ENCODE measurements at regions not wholly inside any gene's neighbourhood (a gene's known extent, or its start where the extent isn't known, plus 50 kb on each side); places are given as distances from the start of the nearest gene placed in this dataset.

- no peak overlapping the region for H3K4me3 Mint-ChIP-seq
- no peak overlapping the region for H3K27ac Mint-ChIP-seq
- H3K4me1 Mint-ChIP-seq = peaks cover 12% of the 10 kb centered on the region
- H3K36me3 Mint-ChIP-seq = no peaks in the 10 kb centered on the region
- DNase-seq (ENCODE audit: low spot score in 2 of 2, unreplicated experiment in 2 of 2) = no peak
- no peaks in the 10 kb centered on the region for H3K9me3 Mint-ChIP-seq
- H3K27me3 Mint-ChIP-seq (ENCODE audit: low read depth) = no peaks in the 10 kb centered on the region
- TF ChIP-seq, protein P1, sequence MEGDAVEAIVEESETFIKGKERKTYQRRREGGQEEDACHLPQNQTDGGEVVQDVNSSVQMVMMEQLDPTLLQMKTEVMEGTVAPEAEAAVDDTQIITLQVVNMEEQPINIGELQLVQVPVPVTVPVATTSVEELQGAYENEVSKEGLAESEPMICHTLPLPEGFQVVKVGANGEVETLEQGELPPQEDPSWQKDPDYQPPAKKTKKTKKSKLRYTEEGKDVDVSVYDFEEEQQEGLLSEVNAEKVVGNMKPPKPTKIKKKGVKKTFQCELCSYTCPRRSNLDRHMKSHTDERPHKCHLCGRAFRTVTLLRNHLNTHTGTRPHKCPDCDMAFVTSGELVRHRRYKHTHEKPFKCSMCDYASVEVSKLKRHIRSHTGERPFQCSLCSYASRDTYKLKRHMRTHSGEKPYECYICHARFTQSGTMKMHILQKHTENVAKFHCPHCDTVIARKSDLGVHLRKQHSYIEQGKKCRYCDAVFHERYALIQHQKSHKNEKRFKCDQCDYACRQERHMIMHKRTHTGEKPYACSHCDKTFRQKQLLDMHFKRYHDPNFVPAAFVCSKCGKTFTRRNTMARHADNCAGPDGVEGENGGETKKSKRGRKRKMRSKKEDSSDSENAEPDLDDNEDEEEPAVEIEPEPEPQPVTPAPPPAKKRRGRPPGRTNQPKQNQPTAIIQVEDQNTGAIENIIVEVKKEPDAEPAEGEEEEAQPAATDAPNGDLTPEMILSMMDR (IDR thresholded peaks at IDR 0.05; ENCODE audit: unreplicated experiment) = no peak
These were observed 258.3 kb downstream of the TOMM20 start for GRCh38 chr1:234870020-234870981.

- no peaks in the 10 kb centered on the region for H3K27me3 Mint-ChIP-seq (ENCODE audit: low read depth)
- H3K9me3 Mint-ChIP-seq = no peaks in the 10 kb centered on the region
- no peaks in the 10 kb centered on the region for H3K36me3 Mint-ChIP-seq
- no peak overlapping the region for H3K27ac Mint-ChIP-seq
- TF ChIP-seq, protein P1 (IDR thresholded peaks at IDR 0.05; ENCODE audit: unreplicated experiment) = no peak
- H3K4me3 Mint-ChIP-seq = no peak overlapping the region
- peaks cover 10% of the 10 kb centered on the region for H3K4me1 Mint-ChIP-seq
- no peak for DNase-seq (ENCODE audit: low spot score in 2 of 2, unreplicated experiment in 2 of 2)
These were observed 259.2 kb downstream of the TOMM20 start for GRCh38 chr1:234869182-234870019.

DNA sequence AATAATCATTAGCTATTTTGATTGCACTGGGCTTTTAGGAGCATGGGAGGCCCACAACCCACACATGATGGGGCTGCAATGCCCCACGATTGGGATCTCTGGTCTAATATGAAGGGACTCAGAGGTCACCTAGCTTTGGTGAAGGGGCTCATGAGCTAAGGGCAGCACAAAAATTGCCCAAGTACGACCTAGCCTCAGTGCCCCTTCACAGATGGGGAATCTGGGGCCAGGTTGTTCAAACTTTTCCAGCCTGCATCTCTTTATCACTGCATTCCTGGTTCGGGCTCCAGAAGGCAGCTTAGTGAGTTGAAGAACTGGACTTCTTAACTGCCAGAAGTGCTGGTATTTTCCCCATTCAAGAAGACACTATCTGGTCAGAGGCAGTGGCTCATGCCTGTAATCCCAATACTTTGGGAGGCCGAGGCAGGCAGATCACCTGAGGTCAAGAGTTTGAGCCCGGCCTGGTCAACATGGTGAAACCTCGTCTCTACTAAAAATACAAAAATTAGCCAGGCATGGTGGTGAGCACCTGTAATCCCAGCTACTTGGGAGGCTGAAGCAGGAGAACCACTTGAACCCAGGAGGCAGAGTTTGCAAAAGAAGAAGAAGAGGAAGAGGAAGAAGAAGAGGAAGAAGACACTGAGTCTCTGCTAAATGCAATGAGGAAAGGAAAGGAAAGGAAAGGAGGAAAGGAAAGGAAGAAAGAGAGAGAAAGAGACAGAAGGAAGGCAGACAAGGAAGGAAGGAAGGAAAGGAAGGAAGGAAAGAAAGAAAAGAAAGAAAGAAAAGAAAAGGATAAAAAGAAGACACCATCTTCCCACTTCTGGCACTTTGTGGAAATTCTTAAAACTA lies 258.5 kb upstream of the IRF2BP2 start:
- Mint-ChIP-seq H3K36me3 (no peaks in the 10 kb centered on the region), H3K4me1 (peaks cover 14% of the 10 kb centered on the region), H3K27ac (no peak overlapping the region), H3K27me3 (ENCODE audit: low read depth) (no peaks in the 10 kb centered on the region), H3K9me3 (no peaks in the 10 kb centered on the region), H3K4me3 (no peak overlapping the region)
- TF ChIP-seq, protein P1 (IDR thresholded peaks at IDR 0.05; ENCODE audit: unreplicated experiment) = no peak
- DNase-seq (ENCODE audit: low spot score in 2 of 2, unreplicated experiment in 2 of 2) = no peak

GRCh38 chr1:234866007-234866866 lies 256.3 kb upstream of the IRF2BP2 start:
- H3K4me1 Mint-ChIP-seq = peaks cover 34% of the 10 kb centered on the region
- no peaks in the 10 kb centered on the region for H3K27me3 Mint-ChIP-seq (ENCODE audit: low read depth)
- TF ChIP-seq, protein P1 (IDR thresholded peaks at IDR 0.05; ENCODE audit: unreplicated experiment) = no peak
- H3K4me3 Mint-ChIP-seq = no peak overlapping the region
- H3K36me3 Mint-ChIP-seq = no peaks in the 10 kb centered on the region
- no peak overlapping the region for H3K27ac Mint-ChIP-seq
- DNase-seq (ENCODE audit: low spot score in 2 of 2, unreplicated experiment in 2 of 2) = no peak
- no peaks in the 10 kb centered on the region for H3K9me3 Mint-ChIP-seq
